HepG2 (cell line): ENCODE measurements at regions not wholly inside any gene's neighbourhood (a gene's known extent, or its start where the extent isn't known, plus 50 kb on each side); places are given as distances from the start of the nearest gene placed in this dataset.

Source experiments
- ATF4 ChIP-seq, 2 experiments: fragments of 450-650 bp in 1 of 2; sonication (generic) in 1 of 2; formaldehyde crosslinking; IDR thresholded peaks; 2 replicates each; pipeline versions ENCODE4 v1.5.0 to v1.8.0; 2020 to 2022; ENCODE audit warnings: mild to moderate bottlenecking in 1 of 2, missing genetic modification reagents in 1 of 2
- CBFB ChIP-seq: sonication (generic); formaldehyde crosslinking; IDR thresholded peaks from 2 replicates; pipeline ENCODE4 v1.4.0; 2020; ENCODE audit warnings: missing genetic modification reagents
- CREM ChIP-seq, 2 experiments: sonication (generic) in 1 of 2; formaldehyde crosslinking in 1 of 2; IDR thresholded peaks; 2 replicates each; pipeline versions ENCODE4 v1.4.0 to v1.6.1; 2016 to 2020; ENCODE audit warnings: antibody characterized with exemption in 1 of 2, mild to moderate bottlenecking in 1 of 2, missing genetic modification reagents in 1 of 2
- JUND ChIP-seq: sonication (generic); formaldehyde crosslinking; IDR thresholded peaks from 2 replicates; pipeline ENCODE4 v1.8.0; 2022; ENCODE audit warnings: mild to moderate bottlenecking, missing genetic modification reagents
- KDM1A ChIP-seq: IDR thresholded peaks from 2 replicates; pipeline ENCODE4 v1.6.1; 2016; ENCODE audit warnings: missing compliant biosample characterization
- MAFK ChIP-seq, 2 experiments: IDR thresholded peaks in 1 of 2; conservative IDR thresholded peaks in 1 of 2; 2 replicates each; pipeline ENCODE4 v1.6.1; 2011; ENCODE audit warnings: improper control_type of control experiment in 2 of 2, low read length in 2 of 2
- NBN ChIP-seq: fragments of 450-650 bp; conservative IDR thresholded peaks from 2 replicates; pipeline ENCODE4 v1.6.1; 2017
- SUZ12 ChIP-seq: fragments of 150-350 bp; IDR thresholded peaks from 2 replicates; pipeline ENCODE4 v1.6.1; 2014; ENCODE audit warnings: low read depth, low read length
- ZNF768 ChIP-seq: sonication (generic); formaldehyde crosslinking; IDR thresholded peaks from 2 replicates; pipeline ENCODE4 v1.4.0; 2020; ENCODE audit warnings: missing genetic modification reagents
- ZZZ3 ChIP-seq: sonication (generic); formaldehyde crosslinking; IDR thresholded peaks from 2 replicates; pipeline ENCODE4 v1.4.0; 2020; ENCODE audit warnings: missing genetic modification reagents, mild to moderate bottlenecking, borderline replicate concordance
- TF ChIP-seq, protein P1 (sequence below): sonication (generic); formaldehyde crosslinking; IDR thresholded peaks from 2 replicates; pipeline ENCODE4 v1.5.0; 2020; ENCODE audit warnings: mild to moderate bottlenecking, missing genetic modification reagents, moderate library complexity
- TF ChIP-seq, protein P2 (sequence below): sonication (generic); IDR thresholded peaks from 2 replicates; pipeline ENCODE4 v1.6.1; 2016; ENCODE audit warnings: low read depth, borderline replicate concordance
- TF ChIP-seq, protein P3 (sequence below): sonication (generic); formaldehyde crosslinking; IDR thresholded peaks from 2 replicates; pipeline ENCODE4 v1.8.1; 2022; ENCODE audit warnings: low read depth, mild to moderate bottlenecking, missing genetic modification reagents

DNA sequence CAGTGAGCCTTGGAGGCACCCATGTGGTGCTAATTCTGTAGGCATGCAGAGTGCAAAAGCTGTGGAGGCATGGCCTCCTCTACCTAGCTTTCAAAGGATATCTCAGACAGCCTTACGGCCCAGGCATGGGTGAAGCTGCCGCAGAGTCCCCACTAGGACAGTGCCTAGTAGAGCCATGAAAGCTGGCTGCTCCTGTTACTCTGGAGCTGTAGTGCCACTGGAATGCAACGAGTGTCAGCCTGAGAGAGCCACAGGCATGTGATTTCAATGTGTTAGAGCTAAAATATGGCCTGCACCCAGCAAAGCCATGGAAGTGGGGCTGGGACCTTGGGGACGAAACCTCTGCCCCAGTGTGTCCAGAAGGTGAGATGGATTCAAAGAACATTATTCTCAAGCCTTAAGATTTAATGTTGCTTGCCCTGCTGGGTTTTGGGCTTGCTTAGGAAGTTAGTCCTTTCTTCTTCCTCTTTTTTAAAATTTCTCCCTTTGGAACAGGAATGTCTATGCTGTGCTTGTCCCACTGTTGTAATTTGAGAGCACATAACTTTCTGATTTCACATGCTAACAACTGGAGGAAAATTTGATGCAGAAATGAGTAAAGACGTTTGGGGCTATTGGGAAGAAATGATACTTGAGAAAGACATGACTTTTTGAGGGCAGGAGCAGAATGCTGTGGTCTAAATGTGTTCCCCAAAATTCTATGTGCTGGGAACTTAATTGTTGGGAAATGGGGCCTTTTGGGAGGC lies 298.4 kb downstream of the PSAT1 start:
- TF ChIP-seq, protein P1, sequence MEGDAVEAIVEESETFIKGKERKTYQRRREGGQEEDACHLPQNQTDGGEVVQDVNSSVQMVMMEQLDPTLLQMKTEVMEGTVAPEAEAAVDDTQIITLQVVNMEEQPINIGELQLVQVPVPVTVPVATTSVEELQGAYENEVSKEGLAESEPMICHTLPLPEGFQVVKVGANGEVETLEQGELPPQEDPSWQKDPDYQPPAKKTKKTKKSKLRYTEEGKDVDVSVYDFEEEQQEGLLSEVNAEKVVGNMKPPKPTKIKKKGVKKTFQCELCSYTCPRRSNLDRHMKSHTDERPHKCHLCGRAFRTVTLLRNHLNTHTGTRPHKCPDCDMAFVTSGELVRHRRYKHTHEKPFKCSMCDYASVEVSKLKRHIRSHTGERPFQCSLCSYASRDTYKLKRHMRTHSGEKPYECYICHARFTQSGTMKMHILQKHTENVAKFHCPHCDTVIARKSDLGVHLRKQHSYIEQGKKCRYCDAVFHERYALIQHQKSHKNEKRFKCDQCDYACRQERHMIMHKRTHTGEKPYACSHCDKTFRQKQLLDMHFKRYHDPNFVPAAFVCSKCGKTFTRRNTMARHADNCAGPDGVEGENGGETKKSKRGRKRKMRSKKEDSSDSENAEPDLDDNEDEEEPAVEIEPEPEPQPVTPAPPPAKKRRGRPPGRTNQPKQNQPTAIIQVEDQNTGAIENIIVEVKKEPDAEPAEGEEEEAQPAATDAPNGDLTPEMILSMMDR (CRISPR knock-in tag), result no peak
- no peak for TF ChIP-seq KDM1A (CRISPR knock-in tag)
- TF ChIP-seq, protein P2, sequence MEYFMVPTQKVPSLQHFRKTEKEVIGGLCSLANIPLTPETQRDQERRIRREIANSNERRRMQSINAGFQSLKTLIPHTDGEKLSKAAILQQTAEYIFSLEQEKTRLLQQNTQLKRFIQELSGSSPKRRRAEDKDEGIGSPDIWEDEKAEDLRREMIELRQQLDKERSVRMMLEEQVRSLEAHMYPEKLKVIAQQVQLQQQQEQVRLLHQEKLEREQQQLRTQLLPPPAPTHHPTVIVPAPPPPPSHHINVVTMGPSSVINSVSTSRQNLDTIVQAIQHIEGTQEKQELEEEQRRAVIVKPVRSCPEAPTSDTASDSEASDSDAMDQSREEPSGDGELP, result no peak
- TF ChIP-seq NBN, result no peak
- no peak for TF ChIP-seq ZNF768 (CRISPR knock-in tag)
- no peak for TF ChIP-seq ATF4 (CRISPR knock-in tag; IDR thresholded peaks at IDR 0.05)
- TF ChIP-seq SUZ12, result no peak
- no peak for TF ChIP-seq JUND (CRISPR knock-in tag)
- TF ChIP-seq, protein P3, sequence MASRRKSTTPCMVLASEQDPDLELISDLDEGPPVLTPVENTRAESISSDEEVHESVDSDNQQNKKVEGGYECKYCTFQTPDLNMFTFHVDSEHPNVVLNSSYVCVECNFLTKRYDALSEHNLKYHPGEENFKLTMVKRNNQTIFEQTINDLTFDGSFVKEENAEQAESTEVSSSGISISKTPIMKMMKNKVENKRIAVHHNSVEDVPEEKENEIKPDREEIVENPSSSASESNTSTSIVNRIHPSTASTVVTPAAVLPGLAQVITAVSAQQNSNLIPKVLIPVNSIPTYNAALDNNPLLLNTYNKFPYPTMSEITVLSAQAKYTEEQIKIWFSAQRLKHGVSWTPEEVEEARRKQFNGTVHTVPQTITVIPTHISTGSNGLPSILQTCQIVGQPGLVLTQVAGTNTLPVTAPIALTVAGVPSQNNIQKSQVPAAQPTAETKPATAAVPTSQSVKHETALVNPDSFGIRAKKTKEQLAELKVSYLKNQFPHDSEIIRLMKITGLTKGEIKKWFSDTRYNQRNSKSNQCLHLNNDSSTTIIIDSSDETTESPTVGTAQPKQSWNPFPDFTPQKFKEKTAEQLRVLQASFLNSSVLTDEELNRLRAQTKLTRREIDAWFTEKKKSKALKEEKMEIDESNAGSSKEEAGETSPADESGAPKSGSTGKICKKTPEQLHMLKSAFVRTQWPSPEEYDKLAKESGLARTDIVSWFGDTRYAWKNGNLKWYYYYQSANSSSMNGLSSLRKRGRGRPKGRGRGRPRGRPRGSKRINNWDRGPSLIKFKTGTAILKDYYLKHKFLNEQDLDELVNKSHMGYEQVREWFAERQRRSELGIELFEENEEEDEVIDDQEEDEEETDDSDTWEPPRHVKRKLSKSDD (CRISPR knock-in tag), result no peak
- TF ChIP-seq CBFB, result no peak
- TF ChIP-seq ZZZ3, result no peak
- no peak for TF ChIP-seq MAFK (conservative IDR thresholded peaks at IDR 0.05 in 1 of 2, IDR thresholded peaks at IDR 0.05 in 1 of 2; ENCODE audit: low read length in 2 of 2)
- TF ChIP-seq CREM (IDR thresholded peaks at IDR 0.05), result no peak
- TF ChIP-seq CREM (CRISPR knock-in tag; IDR thresholded peaks at IDR 0.05), result no peak
